IMR-90 (cell line): ENCODE measurements at regions not wholly inside any gene's neighbourhood (a gene's known extent, or its start where the extent isn't known, plus 50 kb on each side); places are given as distances from the start of the nearest gene placed in this dataset.

ENCODE experiments used
- ATAC-seq: fragments of 200-7000 bp; cut with Tn5 transposase; 2 replicates; pipeline ENCODE4 v1.9.1; 2020; ENCODE audit warnings: low read depth, mild to moderate bottlenecking, moderate library complexity
- BruUV-seq: library from RNA; stranded (reverse); fragments of 400-500 nt; replicated peaks from 2 replicates; lab custom pipeline; 2021; lab: Mats Ljungman, UMichigan
- CTCF ChIA-PET: fragments of 300-600 bp; formaldehyde crosslinking; extraction: SDS; loops from one replicate; lab custom pipeline; 2021; ENCODE audit warnings: antibody characterized with exemption; lab: Yijun Ruan, JAX
- POLR2A ChIA-PET: fragments of 300-600 bp; sonication (Branson Sonifier 250); formaldehyde crosslinking; loops from one replicate; lab custom pipeline; 2022; ENCODE audit warnings: antibody characterized with exemption; ENCODE audit not compliant: unreplicated experiment; lab: Charles Lee
- DNase-seq: peaks from one replicate; pipeline ENCODE4 v3.0.0; 2013
- H2AFZ ChIP-seq: replicated peaks from 2 replicates; pipeline ENCODE3; 2013; ENCODE audit warnings: low read length, mild to moderate bottlenecking; ENCODE audit not compliant: poor library complexity
- H2AK5ac ChIP-seq: 2 replicates; pipeline ENCODE4 v1.6.1; 2013; ENCODE audit warnings: low read depth, low read length, inconsistent platforms
- H2AK9ac ChIP-seq: replicated peaks from 2 replicates; pipeline ENCODE3; 2013; ENCODE audit warnings: mild to moderate bottlenecking, low read depth, low read length, moderate library complexity; ENCODE audit not compliant: poor library complexity
- H2BK120ac ChIP-seq: 2 replicates; pipeline ENCODE4 v1.6.1; 2013; ENCODE audit warnings: low read depth, low read length, inconsistent platforms
- H2BK15ac ChIP-seq: 3 replicates; pipeline ENCODE4 v1.6.1; 2013; ENCODE audit warnings: low read depth, low read length, inconsistent platforms
- H2BK20ac ChIP-seq: 2 replicates; pipeline ENCODE4 v1.6.1; 2013; ENCODE audit warnings: low read depth, mild to moderate bottlenecking, inconsistent platforms, low read length, moderate library complexity
- H2BK5ac ChIP-seq: 2 replicates; pipeline ENCODE4 v1.6.1; 2013; ENCODE audit warnings: mild to moderate bottlenecking, low read depth, low read length, inconsistent platforms; ENCODE audit not compliant: poor library complexity, severe bottlenecking
- H3K14ac ChIP-seq: replicated peaks from 2 replicates; pipeline ENCODE4 v1.6.1; 2013; ENCODE audit warnings: low read depth, low read length, inconsistent platforms
- H3K18ac ChIP-seq: 2 replicates; pipeline ENCODE4 v1.6.1; 2013; ENCODE audit warnings: low read depth, low read length, control low read depth
- H3K23ac ChIP-seq: 2 replicates; pipeline ENCODE4 v1.6.1; 2013; ENCODE audit warnings: low read depth, low read length, inconsistent platforms
- H3K27ac ChIP-seq: 2 replicates; pipeline ENCODE4 v1.5.1; 2013; ENCODE audit warnings: mild to moderate bottlenecking, control low read depth, low read length; ENCODE audit not compliant: insufficient read depth
- H3K27me3 ChIP-seq: 2 replicates; pipeline ENCODE4 v1.6.1; 2013; ENCODE audit warnings: low read length; ENCODE audit not compliant: control insufficient read depth, insufficient read depth
- H3K36me3 ChIP-seq: 2 replicates; pipeline ENCODE4 v1.6.1; 2013; ENCODE audit warnings: low read length, mixed read lengths; ENCODE audit not compliant: control insufficient read depth, insufficient read depth
- H3K4ac ChIP-seq: 2 replicates; pipeline ENCODE4 v1.6.1; 2013; ENCODE audit warnings: low read depth, low read length, inconsistent platforms
- H3K4me1 ChIP-seq: 2 replicates; pipeline ENCODE4 v1.6.1; 2013; ENCODE audit warnings: low read length, mixed read lengths; ENCODE audit not compliant: control insufficient read depth, insufficient read depth
- H3K4me2 ChIP-seq: 2 replicates; pipeline ENCODE4 v1.6.1; 2013; ENCODE audit warnings: low read depth, mild to moderate bottlenecking, control low read depth, low read length, moderate library complexity
- H3K4me3 ChIP-seq: 2 replicates; pipeline ENCODE4 v1.5.1; 2013; ENCODE audit warnings: low read depth, mild to moderate bottlenecking, control low read depth, low read length, moderate library complexity; ENCODE audit not compliant: insufficient read depth
- H3K56ac ChIP-seq: 2 replicates; pipeline ENCODE4 v1.6.1; 2013; ENCODE audit warnings: low read length, inconsistent platforms; ENCODE audit not compliant: insufficient read depth; ENCODE audit errors: extremely low read depth
- H3K79me1 ChIP-seq, 2 experiments: 2 replicates each; pipeline ENCODE4 v1.6.1; 2013; ENCODE audit warnings: low read length in 2 of 2, inconsistent platforms in 1 of 2, low read depth in 1 of 2
- H3K9ac ChIP-seq: 2 replicates; pipeline ENCODE4 v1.6.1; 2013; ENCODE audit warnings: low read depth, low read length, control low read depth
- H3K9me1 ChIP-seq: 2 replicates; pipeline ENCODE4 v1.6.1; 2013; ENCODE audit warnings: low read length, inconsistent platforms; ENCODE audit not compliant: insufficient read depth
- H3K9me3 ChIP-seq: 2 replicates; pipeline ENCODE4 v1.6.1; 2013; ENCODE audit warnings: low read length; ENCODE audit not compliant: control insufficient read depth, insufficient read depth
- H4K20me1 ChIP-seq: 2 replicates; pipeline ENCODE4 v1.6.1; 2013; ENCODE audit warnings: low read length, inconsistent platforms; ENCODE audit not compliant: insufficient read depth
- H4K5ac ChIP-seq: 2 replicates; pipeline ENCODE4 v1.6.1; 2013; ENCODE audit warnings: mild to moderate bottlenecking, low read depth, low read length, control low read depth
- H4K8ac ChIP-seq, 2 experiments: 2 replicates each; pipeline ENCODE4 v1.6.1; 2013; ENCODE audit warnings: low read depth in 2 of 2, low read length in 2 of 2, control low read depth in 1 of 2, inconsistent platforms in 1 of 2
- H4K91ac ChIP-seq: 2 replicates; pipeline ENCODE4 v1.6.1; 2013; ENCODE audit warnings: low read depth, low read length, inconsistent platforms; ENCODE audit not compliant: insufficient read depth
- BHLHE40 ChIP-seq: fragments of 150-350 bp; IDR thresholded peaks from 2 replicates; pipeline ENCODE4 v1.6.1; 2016; ENCODE audit warnings: mild to moderate bottlenecking, low read depth, low read length
- CEBPB ChIP-seq: IDR thresholded peaks from 2 replicates; pipeline ENCODE4 v1.6.1; 2012; ENCODE audit warnings: low read depth, low read length, improper control_type of control experiment
- CHD1 ChIP-seq: IDR thresholded peaks from 2 replicates; pipeline ENCODE4 v1.6.1; 2012; ENCODE audit warnings: low read depth, low read length, improper control_type of control experiment
- RFX5 ChIP-seq: IDR thresholded peaks from 2 replicates; pipeline ENCODE4 v1.8.0; 2012; ENCODE audit warnings: low read depth, mild to moderate bottlenecking, low read length, moderate library complexity
- WGBS, 2 experiments: methylation state at CpG; one replicate each; pipeline versions ENCODE4 v1.1.5 to v1.1.7; 2013; ENCODE audit warnings: missing lambda C conversion rate in 2 of 2; ENCODE audit not compliant: insufficient read length in 1 of 2; ENCODE audit errors: extremely low coverage in 2 of 2; 5-methylcytosine and 5-hydroxymethylcytosine counted together
- dilution Hi-C: fragments of 300-500 bp; cut with HindIII; formaldehyde crosslinking; loops from one replicate; pipeline ENCODE4 v1.14.3; 2018; ENCODE audit warnings: low sequenced_read_pairs; ENCODE audit not compliant: unreplicated experiment
- in situ Hi-C: fragments of 300-500 bp; cut with MboI; formaldehyde crosslinking; loops from 3 replicates; pipeline ENCODE4 v1.14.3; 2019; ENCODE audit warnings: low sequenced_read_pairs, inconsistent platforms, mixed read lengths
- intact Hi-C: fragments of 100-400 bp; cut with micrococcal nuclease; formaldehyde crosslinking; loops from 2 replicates; pipeline ENCODE4 v1.10.0; 2022

GRCh38 chr10:90674928-90675327 is 182.9 kb downstream of the HTR7 start:
- dilution Hi-C loops (no loop called here), intact Hi-C loops (no loop called here), in situ Hi-C loops (no loop called here)
- Histone ChIP-seq H4K91ac (no peak overlapping the region), H3K9me3 (no peaks in the 10 kb centered on the region), H4K20me1 (no peaks in the 10 kb centered on the region), H2BK20ac (no peak overlapping the region), H4K5ac (no peak overlapping the region), H3K23ac (no peak overlapping the region), H3K27me3 (no peaks in the 10 kb centered on the region; the same call in 1 of the 2 replicates), H2AK5ac (no peak overlapping the region), H3K9me1 (no peaks in the 10 kb centered on the region), H3K14ac (no peak overlapping the region), H3K27ac (no peak overlapping the region), H2AK9ac (no peak overlapping the region), H3K36me3 (no peaks in the 10 kb centered on the region), H2AFZ (no peak overlapping the region), H2BK5ac (peak overlapping the region; percentile 16), H3K79me1 (no peaks in the 10 kb centered on the region), H3K4me1 (no peaks in the 10 kb centered on the region), H2BK15ac (no peak overlapping the region), H3K4ac (no peak overlapping the region), H2BK120ac (no peak overlapping the region), H3K18ac (no peak overlapping the region), H3K56ac (no peak overlapping the region), H4K8ac (no peak overlapping the region), H3K4me3 (no peak overlapping the region), H3K9ac (no peak overlapping the region), H3K4me2 (no peak overlapping the region)
- BruUV-seq: no TSS peak
- WGBS, 2 experiments: 0% methylated on average over 2 of the region's 5 CpGs; no CpG with 5 or more reads in 1 of the 2 experiments
- TF ChIP-seq CEBPB: peak; percentile 17; the same call in 1 of the 2 replicates
- no peak for TF ChIP-seq CHD1
- TF ChIP-seq RFX5: 0 out of 2 replicates have a peak, but pooled peaks have one; percentile 37
- TF ChIP-seq BHLHE40: no peak
- DNase-seq: peak; percentile 86
- ChIA-PET CTCF (no interaction called here), POLR2A (no interaction called here)
- ATAC-seq: peak; percentile 98
